ENCODE measurements at regions not wholly inside any gene's neighbourhood (a gene's known extent, or its start where the extent isn't known, plus 50 kb on each side); places are given as distances from the start of the nearest gene placed in this dataset.

DNA sequence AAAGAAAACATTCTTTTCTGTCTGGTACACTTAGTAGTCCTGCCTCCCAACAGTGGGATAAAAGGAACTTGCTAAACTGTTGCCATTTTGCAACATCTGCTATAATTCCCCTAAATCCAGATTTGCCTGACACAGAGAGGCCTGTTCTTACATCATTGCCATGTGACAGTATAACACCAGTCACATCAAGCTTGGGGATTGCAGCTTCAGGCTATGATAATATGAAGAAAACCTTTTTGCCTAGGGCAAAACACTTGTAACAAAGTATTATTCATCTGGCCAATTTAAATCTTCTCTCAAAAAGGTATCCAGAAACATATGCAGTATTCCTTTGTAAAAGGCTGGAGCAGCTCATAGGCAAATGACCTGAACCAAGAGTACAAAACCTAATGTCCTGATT is 80.9 kb upstream of the OTX2 start:
- H3K9me3 Mint-ChIP-seq (ENCODE audit: insufficient read depth), result no peaks in the 10 kb centered on the region
- ChIA-PET CTCF (no interaction called here), POLR2A (no interaction called here)
- no peak overlapping the region for H3K4me3 Mint-ChIP-seq
- ATAC-seq, result no peak
- H3K36me3 Mint-ChIP-seq (ENCODE audit: low read depth), result no peaks in the 10 kb centered on the region
- H3K27ac Mint-ChIP-seq, result no peak overlapping the region
- H3K27me3 Mint-ChIP-seq (ENCODE audit: low read depth), result peaks cover 18% of the 10 kb centered on the region
- no peak for DNase-seq
- H3K4me1 Mint-ChIP-seq (ENCODE audit: low read depth), result no peaks in the 10 kb centered on the region

- H3K4me3 Mint-ChIP-seq, result no peak overlapping the region
- DNase-seq, result no peak
- peaks cover 17% of the 10 kb centered on the region for H3K27me3 Mint-ChIP-seq (ENCODE audit: low read depth)
- H3K27ac Mint-ChIP-seq, result no peak overlapping the region
- no peaks in the 10 kb centered on the region for H3K9me3 Mint-ChIP-seq (ENCODE audit: insufficient read depth)
- POLR2A ChIA-PET, result no interaction called here
- CTCF ChIA-PET, result no interaction called here
- ATAC-seq, result no peak
- no peaks in the 10 kb centered on the region for H3K4me1 Mint-ChIP-seq (ENCODE audit: low read depth)
- H3K36me3 Mint-ChIP-seq (ENCODE audit: low read depth), result no peaks in the 10 kb centered on the region
Observed at GRCh38 chr14:56889705-56890104, 79.4 kb upstream of the OTX2 start.

GRCh38 chr14:56888274-56888673 is 78.0 kb upstream of the OTX2 start:
- H3K27me3 Mint-ChIP-seq (ENCODE audit: low read depth), result peaks cover 17% of the 10 kb centered on the region
- H3K27ac Mint-ChIP-seq, result no peak overlapping the region
- no peak overlapping the region for H3K4me3 Mint-ChIP-seq
- H3K36me3 Mint-ChIP-seq (ENCODE audit: low read depth), result no peaks in the 10 kb centered on the region
- no peaks in the 10 kb centered on the region for H3K4me1 Mint-ChIP-seq (ENCODE audit: low read depth)
- no peaks in the 10 kb centered on the region for H3K9me3 Mint-ChIP-seq (ENCODE audit: insufficient read depth)
- no peak for ATAC-seq
- DNase-seq, result no peak
- CTCF ChIA-PET, result no interaction called here
- POLR2A ChIA-PET, result interaction anchor here (0.6 kb wide), 1 partner anchor 12 kb away, joined by 5 read pairs; no protein-coding TSS in a partner anchor

GRCh38 chr14:56887216-56887615 is 76.9 kb upstream of the OTX2 start:
- no peaks in the 10 kb centered on the region for H3K4me1 Mint-ChIP-seq (ENCODE audit: low read depth)
- no peak overlapping the region for H3K27ac Mint-ChIP-seq
- H3K36me3 Mint-ChIP-seq (ENCODE audit: low read depth), result no peaks in the 10 kb centered on the region
- peaks cover 15% of the 10 kb centered on the region for H3K27me3 Mint-ChIP-seq (ENCODE audit: low read depth)
- ATAC-seq (no peak), DNase-seq (no peak)
- POLR2A ChIA-PET, result no interaction called here
- H3K9me3 Mint-ChIP-seq (ENCODE audit: insufficient read depth), result no peaks in the 10 kb centered on the region
- CTCF ChIA-PET, result no interaction called here
- H3K4me3 Mint-ChIP-seq, result no peak overlapping the region

- ATAC-seq (no peak), DNase-seq (no peak)
- H3K4me3 Mint-ChIP-seq, result no peak overlapping the region
- no peaks in the 10 kb centered on the region for H3K4me1 Mint-ChIP-seq (ENCODE audit: low read depth)
- H3K9me3 Mint-ChIP-seq (ENCODE audit: insufficient read depth), result no peaks in the 10 kb centered on the region
- no peak overlapping the region for H3K27ac Mint-ChIP-seq
- H3K27me3 Mint-ChIP-seq (ENCODE audit: low read depth), result peaks cover 15% of the 10 kb centered on the region
- POLR2A ChIA-PET, result no interaction called here
- no peaks in the 10 kb centered on the region for H3K36me3 Mint-ChIP-seq (ENCODE audit: low read depth)
- CTCF ChIA-PET, result no interaction called here
Observed at GRCh38 chr14:56886471-56887062, 76.3 kb upstream of the OTX2 start.

GRCh38 chr14:56885825-56886224 is 75.5 kb upstream of the OTX2 start:
- H3K4me3 Mint-ChIP-seq, result no peak overlapping the region
- H3K9me3 Mint-ChIP-seq (ENCODE audit: insufficient read depth), result no peaks in the 10 kb centered on the region
- H3K27ac Mint-ChIP-seq, result no peak overlapping the region
- H3K36me3 Mint-ChIP-seq (ENCODE audit: low read depth), result no peaks in the 10 kb centered on the region
- CTCF ChIA-PET, result no interaction called here
- DNase-seq (no peak), ATAC-seq (no peak)
- peaks cover 15% of the 10 kb centered on the region for H3K27me3 Mint-ChIP-seq (ENCODE audit: low read depth)
- POLR2A ChIA-PET, result no interaction called here
- no peaks in the 10 kb centered on the region for H3K4me1 Mint-ChIP-seq (ENCODE audit: low read depth)

- Mint-ChIP-seq H3K27ac (no peak overlapping the region), H3K4me3 (no peak overlapping the region), H3K36me3 (ENCODE audit: low read depth) (no peaks in the 10 kb centered on the region), H3K9me3 (ENCODE audit: insufficient read depth) (no peaks in the 10 kb centered on the region), H3K4me1 (ENCODE audit: low read depth) (no peaks in the 10 kb centered on the region), H3K27me3 (ENCODE audit: low read depth) (peaks cover 15% of the 10 kb centered on the region)
- ChIA-PET POLR2A (no interaction called here), CTCF (no interaction called here)
- no peak for ATAC-seq
- no peak for DNase-seq
Observed at GRCh38 chr14:56884617-56885016, 74.3 kb upstream of the OTX2 start.

DNA sequence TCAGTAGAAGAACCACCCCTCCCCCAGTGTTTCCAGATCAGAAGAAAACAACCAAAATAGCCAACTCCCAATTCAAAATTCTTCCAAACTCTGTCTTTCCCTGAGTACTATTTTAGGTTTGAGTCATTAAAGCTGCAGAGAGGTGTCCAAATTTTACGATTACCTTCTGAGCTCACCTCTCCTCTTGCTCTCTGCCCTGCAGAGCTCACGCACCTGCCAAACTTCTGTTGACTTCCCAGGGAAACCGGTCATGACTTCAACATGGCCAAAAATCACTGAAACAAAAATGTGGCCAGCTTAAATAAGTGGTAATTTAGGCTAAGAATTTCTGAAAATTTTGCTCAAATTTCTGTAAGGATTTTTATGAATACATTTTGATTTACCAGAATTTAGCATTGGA is 70.9 kb upstream of the OTX2 start:
- CTCF ChIA-PET, result no interaction called here
- H3K36me3 Mint-ChIP-seq (ENCODE audit: low read depth), result no peaks in the 10 kb centered on the region
- H3K9me3 Mint-ChIP-seq (ENCODE audit: insufficient read depth), result no peaks in the 10 kb centered on the region

DNA sequence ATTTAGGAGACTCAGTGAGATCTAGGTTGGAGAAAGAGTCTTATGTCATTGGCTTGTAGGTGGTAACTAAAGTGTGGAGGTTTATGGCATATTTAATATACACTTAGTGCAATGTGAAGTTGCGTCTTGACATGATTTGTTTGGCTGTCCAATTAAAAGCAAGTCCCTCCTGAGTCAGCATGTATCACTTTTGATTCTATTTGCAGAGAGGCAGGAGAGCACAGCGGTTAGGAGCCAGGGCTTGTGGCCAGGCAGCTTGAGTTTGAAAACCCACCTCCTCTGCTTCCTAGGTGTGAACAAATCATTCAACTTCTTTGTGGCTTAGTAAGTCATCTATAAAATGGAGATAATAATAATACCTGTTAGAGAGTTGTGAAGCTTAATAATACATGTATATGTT is 68.5 kb upstream of the OTX2 start:
- CTCF ChIA-PET, result no interaction called here
- H3K4me1 Mint-ChIP-seq (ENCODE audit: low read depth), result no peaks in the 10 kb centered on the region

More for the DNA sequence above, 70.9 kb upstream of the OTX2 start:
- DNase-seq, result no peak
- POLR2A ChIA-PET, result no interaction called here
- no peak for ATAC-seq
- Mint-ChIP-seq H3K27ac (no peak overlapping the region), H3K27me3 (ENCODE audit: low read depth) (peaks cover 4% of the 10 kb centered on the region), H3K4me1 (ENCODE audit: low read depth) (no peaks in the 10 kb centered on the region), H3K4me3 (no peak overlapping the region)

DNA sequence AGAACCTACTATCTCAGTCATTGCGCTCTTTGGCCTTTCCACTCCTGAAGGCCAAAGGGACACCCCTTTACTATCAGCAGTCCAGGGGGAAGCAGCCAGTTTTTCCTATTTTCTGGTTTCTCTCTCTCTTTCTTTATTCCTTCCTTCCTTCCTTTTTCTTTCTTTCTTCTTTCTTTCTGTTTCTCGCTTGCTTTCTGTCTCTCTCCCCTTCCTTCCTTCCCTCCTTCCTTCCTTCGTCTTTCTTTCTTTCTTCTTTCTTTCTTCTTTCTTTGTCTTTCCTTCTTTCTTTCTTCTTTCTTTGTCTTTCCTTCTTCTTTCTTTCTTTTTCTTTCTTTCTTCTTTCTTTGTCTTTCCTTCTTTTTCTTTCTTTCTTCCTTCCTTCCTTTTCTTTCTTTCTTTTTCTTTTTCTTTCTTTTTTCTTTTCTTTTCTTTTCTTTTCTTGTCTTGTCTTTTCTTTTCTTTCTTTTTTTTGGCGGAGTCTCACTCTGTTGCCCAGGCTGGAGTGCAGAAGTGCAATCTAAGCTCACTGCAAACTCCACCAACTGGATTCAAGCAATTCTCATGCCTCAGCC is 64.9 kb upstream of the OTX2 start:
- H3K9me3 Mint-ChIP-seq (ENCODE audit: insufficient read depth), result no peaks in the 10 kb centered on the region
- ATAC-seq (no peak), DNase-seq (no peak)
- POLR2A ChIA-PET, result no interaction called here
- H3K27me3 Mint-ChIP-seq (ENCODE audit: low read depth), result peaks cover 2% of the 10 kb centered on the region
- H3K4me3 Mint-ChIP-seq, result no peak overlapping the region
- no peaks in the 10 kb centered on the region for H3K4me1 Mint-ChIP-seq (ENCODE audit: low read depth)
- CTCF ChIA-PET, result no interaction called here
- no peak overlapping the region for H3K27ac Mint-ChIP-seq
- no peaks in the 10 kb centered on the region for H3K36me3 Mint-ChIP-seq (ENCODE audit: low read depth)

More for the DNA sequence above, 68.5 kb upstream of the OTX2 start:
- Mint-ChIP-seq H3K27ac (no peak overlapping the region), H3K4me3 (no peak overlapping the region), H3K27me3 (ENCODE audit: low read depth) (peaks cover 2% of the 10 kb centered on the region), H3K36me3 (ENCODE audit: low read depth) (no peaks in the 10 kb centered on the region), H3K9me3 (ENCODE audit: insufficient read depth) (no peaks in the 10 kb centered on the region)
- DNase-seq (no peak), ATAC-seq (no peak)
- POLR2A ChIA-PET, result no interaction called here

DNA sequence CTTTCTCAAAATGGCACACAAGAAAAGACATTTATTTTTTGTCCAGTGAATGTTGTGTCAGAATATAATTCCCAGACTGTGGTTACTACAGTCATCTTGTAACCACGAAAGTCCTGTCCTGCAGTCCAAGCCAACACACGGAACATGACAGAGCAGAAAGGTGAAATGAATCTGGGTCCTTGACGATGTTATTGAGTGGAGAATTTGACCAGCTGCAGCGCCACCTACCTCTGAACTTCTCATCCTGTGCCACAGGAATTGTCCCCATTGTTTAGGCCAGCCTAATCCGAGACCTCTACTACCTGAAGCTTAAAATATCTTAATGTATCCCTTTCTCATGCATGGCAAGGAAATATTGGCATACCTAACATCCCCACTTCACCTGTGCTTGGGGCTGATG is 64.1 kb upstream of the OTX2 start:
- Mint-ChIP-seq H3K36me3 (ENCODE audit: low read depth) (no peaks in the 10 kb centered on the region), H3K4me3 (no peak overlapping the region), H3K4me1 (ENCODE audit: low read depth) (no peaks in the 10 kb centered on the region), H3K9me3 (ENCODE audit: insufficient read depth) (no peaks in the 10 kb centered on the region), H3K27ac (no peak overlapping the region), H3K27me3 (ENCODE audit: low read depth) (no peaks in the 10 kb centered on the region)
- peak; percentile 20 for DNase-seq
- no peak for ATAC-seq
- ChIA-PET POLR2A (no interaction called here), CTCF (no interaction called here)

DNA sequence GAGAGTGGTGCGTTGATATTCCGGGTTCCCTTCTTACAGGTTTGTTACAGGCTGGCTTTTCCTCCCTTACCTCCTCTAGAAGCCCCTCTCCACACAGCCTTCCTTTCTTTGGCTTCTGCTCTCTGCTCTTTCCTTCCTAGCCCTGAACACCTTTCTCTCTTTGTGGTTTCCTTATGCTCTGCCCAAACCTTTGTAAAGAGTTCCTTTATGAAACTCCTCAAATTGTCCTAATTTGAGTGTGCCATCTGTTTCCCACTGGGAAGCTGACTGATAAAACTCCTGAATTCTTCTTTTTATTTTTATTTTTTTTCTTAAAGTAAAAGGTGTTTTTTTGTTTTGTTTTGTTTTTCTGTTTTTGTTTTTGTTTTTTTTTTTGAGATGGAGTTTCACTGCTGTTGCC is 60.1 kb upstream of the OTX2 start:
- ATAC-seq, result no peak
- H3K9me3 Mint-ChIP-seq (ENCODE audit: insufficient read depth), result no peaks in the 10 kb centered on the region
- POLR2A ChIA-PET, result no interaction called here
- no peaks in the 10 kb centered on the region for H3K4me1 Mint-ChIP-seq (ENCODE audit: low read depth)
- CTCF ChIA-PET, result no interaction called here
- no peaks in the 10 kb centered on the region for H3K36me3 Mint-ChIP-seq (ENCODE audit: low read depth)
- no peaks in the 10 kb centered on the region for H3K27me3 Mint-ChIP-seq (ENCODE audit: low read depth)
- H3K27ac Mint-ChIP-seq, result no peak overlapping the region
- no peak overlapping the region for H3K4me3 Mint-ChIP-seq
- DNase-seq, result no peak

DNA sequence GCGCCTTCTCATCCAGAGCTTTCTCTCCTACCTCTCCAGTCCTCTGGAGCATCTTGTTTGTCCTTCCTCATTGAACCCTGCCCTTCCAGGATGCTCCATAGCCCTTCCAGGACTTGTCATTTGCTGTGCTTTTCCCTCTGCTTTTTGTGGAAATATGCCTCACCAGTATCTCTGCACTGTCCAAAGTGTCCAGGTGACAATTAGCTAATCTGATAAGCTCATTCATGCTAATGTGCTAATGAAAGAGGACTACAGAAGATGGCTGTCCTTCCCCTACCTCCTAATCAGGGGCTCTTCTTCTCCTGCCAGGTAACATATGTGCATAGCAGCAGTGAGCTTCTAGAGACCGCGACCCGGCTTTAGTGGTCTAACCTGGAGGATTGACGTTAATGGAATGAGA is 58.4 kb upstream of the OTX2 start:
- Mint-ChIP-seq H3K4me3 (no peak overlapping the region), H3K9me3 (ENCODE audit: insufficient read depth) (no peaks in the 10 kb centered on the region), H3K27ac (no peak overlapping the region), H3K4me1 (ENCODE audit: low read depth) (no peaks in the 10 kb centered on the region), H3K36me3 (ENCODE audit: low read depth) (no peaks in the 10 kb centered on the region), H3K27me3 (ENCODE audit: low read depth) (no peaks in the 10 kb centered on the region)
- POLR2A ChIA-PET, result no interaction called here
- CTCF ChIA-PET, result no interaction called here
- DNase-seq, result no peak
- ATAC-seq, result no peak
